ENCODE measurements at regions not wholly inside any gene's neighbourhood (a gene's known extent, or its start where the extent isn't known, plus 50 kb on each side); places are given as distances from the start of the nearest gene placed in this dataset.

GRCh38 chr12:97093187-97093683 lies 186.2 kb downstream of the NEDD1 start:
- no peak for DNase-seq (ENCODE audit: low read depth in 2 of 2)

- DNase-seq (ENCODE audit: low read depth in 2 of 2): no peak
These were observed 190.7 kb downstream of the NEDD1 start for GRCh38 chr12:97097734-97098133.

- DNase-seq (ENCODE audit: low read depth in 2 of 2): no peak
These were observed 202.4 kb downstream of the NEDD1 start for GRCh38 chr12:97109441-97109840.

- DNase-seq (ENCODE audit: low read depth in 2 of 2): no peak
These were observed 205.1 kb downstream of the NEDD1 start for GRCh38 chr12:97112136-97112535.

- no peak for DNase-seq (ENCODE audit: low read depth in 2 of 2)
These were observed 211.8 kb downstream of the NEDD1 start for GRCh38 chr12:97118796-97119375.

- no peak for DNase-seq (ENCODE audit: low read depth in 2 of 2)
These were observed 220.0 kb downstream of the NEDD1 start for GRCh38 chr12:97127061-97127460.

GRCh38 chr12:97131220-97131981 lies 224.3 kb downstream of the NEDD1 start:
- DNase-seq (ENCODE audit: low read depth in 2 of 2): no peak

GRCh38 chr12:97132270-97132669 lies 225.2 kb downstream of the NEDD1 start:
- DNase-seq (ENCODE audit: low read depth in 2 of 2): no peak

GRCh38 chr12:97134495-97134894 lies 227.4 kb downstream of the NEDD1 start:
- DNase-seq (ENCODE audit: low read depth in 2 of 2): no peak

- no peak for DNase-seq (ENCODE audit: low read depth in 2 of 2)
These were observed 233.3 kb downstream of the NEDD1 start for GRCh38 chr12:97140355-97140754.

- DNase-seq (ENCODE audit: low read depth in 2 of 2): no peak
These were observed 235.8 kb downstream of the NEDD1 start for GRCh38 chr12:97142737-97143410.

- no peak for DNase-seq (ENCODE audit: low read depth in 2 of 2)
These were observed 242.0 kb downstream of the NEDD1 start for GRCh38 chr12:97148941-97149559.

GRCh38 chr12:97151481-97151880 lies 244.4 kb downstream of the NEDD1 start:
- DNase-seq (ENCODE audit: low read depth in 2 of 2): no peak

GRCh38 chr12:97159377-97159776 lies 252.3 kb downstream of the NEDD1 start:
- no peak for DNase-seq (ENCODE audit: low read depth in 2 of 2)

- no peak for DNase-seq (ENCODE audit: low read depth in 2 of 2)
These were observed 253.2 kb downstream of the NEDD1 start for GRCh38 chr12:97160277-97160676.

- no peak for DNase-seq (ENCODE audit: low read depth in 2 of 2)
These were observed 255.1 kb downstream of the NEDD1 start for GRCh38 chr12:97162173-97162572.

- DNase-seq (ENCODE audit: low read depth in 2 of 2): no peak
These were observed 257.9 kb downstream of the NEDD1 start for GRCh38 chr12:97164936-97165335.

GRCh38 chr12:97167598-97167997 lies 260.5 kb downstream of the NEDD1 start:
- no peak for DNase-seq (ENCODE audit: low read depth in 2 of 2)

GRCh38 chr12:97168804-97169203 lies 261.7 kb downstream of the NEDD1 start:
- DNase-seq (ENCODE audit: low read depth in 2 of 2): no peak

GRCh38 chr12:97169889-97170567 lies 263.0 kb downstream of the NEDD1 start:
- no peak for DNase-seq (ENCODE audit: low read depth in 2 of 2)

- no peak for DNase-seq (ENCODE audit: low read depth in 2 of 2)
These were observed 266.8 kb downstream of the NEDD1 start for GRCh38 chr12:97173688-97174410.

Data from fibroblast of skin of left biceps (primary cell).